ENCODE measurements at regions not wholly inside any gene's neighbourhood (a gene's known extent, or its start where the extent isn't known, plus 50 kb on each side); places are given as distances from the start of the nearest gene placed in this dataset.

DNA sequence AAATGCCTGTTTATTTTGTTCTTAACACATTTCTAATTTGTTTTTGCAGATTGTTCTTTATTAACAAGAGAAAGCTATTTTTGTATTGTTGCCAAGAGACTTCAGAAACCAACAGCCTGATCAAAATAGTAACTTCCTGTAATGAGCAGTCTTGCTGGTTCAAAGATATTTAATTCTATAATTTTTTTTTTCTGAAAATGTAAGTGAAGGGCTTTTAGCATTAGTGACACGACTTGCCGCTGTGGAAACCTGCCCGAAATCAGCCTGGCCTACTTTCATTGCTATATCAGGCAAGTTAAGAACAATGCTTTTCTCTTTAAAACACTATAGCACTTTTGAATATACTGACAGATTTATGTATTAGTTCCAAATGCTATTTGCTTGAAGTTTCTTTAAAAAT, 374.3 kb downstream of the EFNB2 start:
- Histone ChIP-seq H3K36me3 (replicated peaks; ENCODE audit: insufficient read depth, low read depth) (no peaks in the 10 kb centered on the region), H3K4me1 (ENCODE audit: insufficient read depth) (no peaks in the 10 kb centered on the region), H3K4me3 (no peak overlapping the region), H4K20me1 (ENCODE audit: insufficient read depth, poor library complexity, severe bottlenecking) (no peaks in the 10 kb centered on the region), H3K9me2 (replicated peaks; ENCODE audit: insufficient read depth) (no peaks in the 10 kb centered on the region), H3K27ac (no peak overlapping the region), H3K4me2 (no peak overlapping the region), H2AFZ (no peak overlapping the region), H3K27me3 (no peaks in the 10 kb centered on the region), H3K79me2 (no peaks in the 10 kb centered on the region), H3K9me3 (ENCODE audit: low read depth) (no peaks in the 10 kb centered on the region)
- TF ChIP-seq EZH2 (IDR thresholded peaks at IDR 0.05; ENCODE audit: borderline replicate concordance) (no peak), EZH2phosphoT487 (IDR thresholded peaks at IDR 0.05; ENCODE audit: low read depth, severe bottlenecking, unreplicated experiment) (no peak)
- TF ChIP-seq, protein P1, sequence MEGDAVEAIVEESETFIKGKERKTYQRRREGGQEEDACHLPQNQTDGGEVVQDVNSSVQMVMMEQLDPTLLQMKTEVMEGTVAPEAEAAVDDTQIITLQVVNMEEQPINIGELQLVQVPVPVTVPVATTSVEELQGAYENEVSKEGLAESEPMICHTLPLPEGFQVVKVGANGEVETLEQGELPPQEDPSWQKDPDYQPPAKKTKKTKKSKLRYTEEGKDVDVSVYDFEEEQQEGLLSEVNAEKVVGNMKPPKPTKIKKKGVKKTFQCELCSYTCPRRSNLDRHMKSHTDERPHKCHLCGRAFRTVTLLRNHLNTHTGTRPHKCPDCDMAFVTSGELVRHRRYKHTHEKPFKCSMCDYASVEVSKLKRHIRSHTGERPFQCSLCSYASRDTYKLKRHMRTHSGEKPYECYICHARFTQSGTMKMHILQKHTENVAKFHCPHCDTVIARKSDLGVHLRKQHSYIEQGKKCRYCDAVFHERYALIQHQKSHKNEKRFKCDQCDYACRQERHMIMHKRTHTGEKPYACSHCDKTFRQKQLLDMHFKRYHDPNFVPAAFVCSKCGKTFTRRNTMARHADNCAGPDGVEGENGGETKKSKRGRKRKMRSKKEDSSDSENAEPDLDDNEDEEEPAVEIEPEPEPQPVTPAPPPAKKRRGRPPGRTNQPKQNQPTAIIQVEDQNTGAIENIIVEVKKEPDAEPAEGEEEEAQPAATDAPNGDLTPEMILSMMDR (IDR thresholded peaks at IDR 0.05; ENCODE audit: poor library complexity), result no peak
- 81% methylated on average over 3 of the region's 3 CpGs for WGBS (ENCODE audit: low lambda C conversion rate, missing lambda C conversion rate)
- DNase-seq (ENCODE audit: low spot score), result no peak

DNA sequence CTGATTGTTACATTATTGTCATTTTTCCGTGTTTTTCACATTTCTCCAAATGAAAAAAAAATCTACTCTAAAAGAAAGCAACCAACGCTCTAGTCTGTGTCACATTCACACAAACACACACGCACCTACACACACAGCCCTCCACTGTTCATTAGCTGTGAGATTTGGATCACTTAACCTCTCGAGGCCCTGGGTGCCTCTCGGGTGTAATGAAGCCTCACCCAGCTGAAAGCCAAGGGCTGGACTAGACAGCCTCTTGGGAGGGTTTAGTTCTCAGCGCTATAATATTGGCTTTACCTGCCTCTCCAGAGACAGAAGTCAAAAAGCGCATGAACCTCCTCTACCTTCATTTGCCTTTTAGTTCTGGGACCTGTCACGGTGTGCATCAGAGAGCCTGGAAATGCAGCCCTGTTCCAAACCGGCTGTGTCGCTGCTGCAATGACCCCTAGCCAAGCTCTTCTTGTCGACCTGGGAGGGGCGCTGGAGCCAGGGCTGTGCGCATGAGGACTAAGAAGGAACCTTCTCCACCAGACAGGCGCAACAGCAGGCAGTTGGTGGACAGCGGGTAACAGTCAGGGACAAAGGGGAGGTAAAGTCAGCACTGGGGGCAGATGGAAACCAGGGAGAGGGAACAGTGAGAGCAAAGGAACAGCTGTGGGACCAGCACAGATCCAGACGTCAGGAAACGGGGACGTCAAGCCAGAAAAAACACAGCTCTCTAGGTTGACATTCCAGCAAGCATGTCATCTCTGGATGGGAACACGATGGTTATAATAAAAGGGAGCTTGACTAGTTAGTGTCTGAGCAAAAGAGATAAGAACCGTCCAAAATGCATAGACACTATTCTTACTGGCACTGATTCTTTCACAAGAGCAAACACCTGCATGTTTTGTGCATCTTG, 375.9 kb downstream of the EFNB2 start:
- no peak overlapping the region for H2AFZ ChIP-seq
- no peaks in the 10 kb centered on the region for H3K4me1 ChIP-seq (ENCODE audit: insufficient read depth)
- TF ChIP-seq EZH2 (IDR thresholded peaks at IDR 0.05; ENCODE audit: borderline replicate concordance) (no peak), EZH2phosphoT487 (IDR thresholded peaks at IDR 0.05; ENCODE audit: low read depth, severe bottlenecking, unreplicated experiment) (no peak)
- TF ChIP-seq, protein P1 (IDR thresholded peaks at IDR 0.05; ENCODE audit: poor library complexity), result no peak
- no peak for DNase-seq (ENCODE audit: low spot score)
- H3K36me3 ChIP-seq (replicated peaks; ENCODE audit: insufficient read depth, low read depth), result no peaks in the 10 kb centered on the region
- H3K4me3 ChIP-seq, result no peak overlapping the region
- no peaks in the 10 kb centered on the region for H4K20me1 ChIP-seq (ENCODE audit: insufficient read depth, poor library complexity, severe bottlenecking)
- 84% methylated on average over 20 of the region's 20 CpGs for WGBS (ENCODE audit: low lambda C conversion rate, missing lambda C conversion rate)
- no peaks in the 10 kb centered on the region for H3K9me2 ChIP-seq (replicated peaks; ENCODE audit: insufficient read depth)
- H3K79me2 ChIP-seq, result no peaks in the 10 kb centered on the region
- H3K4me2 ChIP-seq, result no peak overlapping the region
- no peaks in the 10 kb centered on the region for H3K27me3 ChIP-seq
- no peak overlapping the region for H3K27ac ChIP-seq
- no peaks in the 10 kb centered on the region for H3K9me3 ChIP-seq (ENCODE audit: low read depth)

DNA sequence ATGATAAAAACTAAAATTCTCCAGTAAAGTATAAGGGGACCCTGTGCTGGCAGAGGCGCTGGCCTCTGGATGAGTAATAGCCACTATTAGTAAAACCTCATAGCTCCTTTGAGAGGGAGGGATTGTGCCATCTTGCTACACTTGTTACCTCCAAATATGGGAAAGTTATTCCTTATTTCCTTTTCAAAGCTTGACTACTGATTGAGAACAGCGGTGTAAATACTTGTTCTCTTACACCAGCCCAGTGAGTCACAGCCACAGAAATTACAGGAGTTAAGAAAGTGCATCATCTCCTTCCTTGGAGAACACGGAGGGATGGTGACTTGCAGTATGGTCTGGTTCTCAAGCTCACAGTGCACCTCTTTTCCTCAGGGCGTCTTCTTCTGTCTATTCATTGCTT, 379.0 kb downstream of the EFNB2 start:
- peak; percentile 49 for DNase-seq (ENCODE audit: low spot score)
- Histone ChIP-seq H3K4me1 (ENCODE audit: insufficient read depth) (peaks cover 5% of the 10 kb centered on the region), H2AFZ (no peak overlapping the region), H3K79me2 (no peaks in the 10 kb centered on the region), H3K4me2 (no peak overlapping the region), H3K9me2 (replicated peaks; ENCODE audit: insufficient read depth) (no peaks in the 10 kb centered on the region), H3K9me3 (ENCODE audit: low read depth) (no peaks in the 10 kb centered on the region), H4K20me1 (ENCODE audit: insufficient read depth, poor library complexity, severe bottlenecking) (no peaks in the 10 kb centered on the region), H3K36me3 (replicated peaks; ENCODE audit: insufficient read depth, low read depth) (no peaks in the 10 kb centered on the region), H3K27ac (peak overlapping the region; percentile 28), H3K4me3 (no peak overlapping the region), H3K27me3 (no peaks in the 10 kb centered on the region)
- WGBS (ENCODE audit: low lambda C conversion rate, missing lambda C conversion rate), result 80% methylated on average over 4 of the region's 4 CpGs
- TF ChIP-seq, protein P1 (IDR thresholded peaks at IDR 0.05; ENCODE audit: poor library complexity), result no peak
- TF ChIP-seq EZH2 (IDR thresholded peaks at IDR 0.05; ENCODE audit: borderline replicate concordance) (no peak), EZH2phosphoT487 (IDR thresholded peaks at IDR 0.05; ENCODE audit: low read depth, severe bottlenecking, unreplicated experiment) (no peak)

Data from hepatocyte (in vitro differentiated cells).